ENCODE measurements at regions not wholly inside any gene's neighbourhood (a gene's known extent, or its start where the extent isn't known, plus 50 kb on each side); places are given as distances from the start of the nearest gene placed in this dataset.

GRCh38 chr13:67392014-67392413, 161.9 kb upstream of the PCDH9 start (continued):
- TF ChIP-seq AFF4 (CRISPR knock-in tag; IDR thresholded peaks at IDR 0.05), result no peak
- no peak for TF ChIP-seq MGA (IDR thresholded peaks at IDR 0.05)
- TF ChIP-seq CHCHD3 (CRISPR knock-in tag; IDR thresholded peaks at IDR 0.05), result no peak

Measured in K562 (cell line).